ENCODE measurements at regions not wholly inside any gene's neighbourhood (a gene's known extent, or its start where the extent isn't known, plus 50 kb on each side); places are given as distances from the start of the nearest gene placed in this dataset.

- no peak overlapping the region for H3K4me3 ChIP-seq (replicated peaks; ENCODE audit: low read depth, low read length)
- no peak for DNase-seq (ENCODE audit: low read depth)
- TF ChIP-seq CTCF (IDR thresholded peaks at IDR 0.05; ENCODE audit: low read length, missing control alignments) = no peak
These were observed 131.8 kb upstream of the HABP2 start for GRCh38 chr10:113420733-113421675.

GRCh38 chr10:113422371-113422770 is 130.5 kb upstream of the HABP2 start:
- H3K4me3 ChIP-seq (replicated peaks; ENCODE audit: low read depth, low read length) = no peak overlapping the region
- TF ChIP-seq CTCF (IDR thresholded peaks at IDR 0.05; ENCODE audit: low read length, missing control alignments) = no peak
- no peak for DNase-seq (ENCODE audit: low read depth)

- no peak for TF ChIP-seq CTCF (IDR thresholded peaks at IDR 0.05; ENCODE audit: low read length, missing control alignments)
- no peak overlapping the region for H3K4me3 ChIP-seq (replicated peaks; ENCODE audit: low read depth, low read length)
- DNase-seq (ENCODE audit: low read depth) = no peak
These were observed 128.7 kb upstream of the HABP2 start for GRCh38 chr10:113423981-113424721.

GRCh38 chr10:113425008-113425407 is 127.8 kb upstream of the HABP2 start:
- TF ChIP-seq CTCF (IDR thresholded peaks at IDR 0.05; ENCODE audit: low read length, missing control alignments) = no peak
- no peak overlapping the region for H3K4me3 ChIP-seq (replicated peaks; ENCODE audit: low read depth, low read length)
- no peak for DNase-seq (ENCODE audit: low read depth)

- H3K4me3 ChIP-seq (replicated peaks; ENCODE audit: low read depth, low read length) = no peak overlapping the region
- TF ChIP-seq CTCF (IDR thresholded peaks at IDR 0.05; ENCODE audit: low read length, missing control alignments) = no peak
- no peak for DNase-seq (ENCODE audit: low read depth)
These were observed 127.3 kb upstream of the HABP2 start for GRCh38 chr10:113425541-113425951.

GRCh38 chr10:113426181-113426877 is 126.5 kb upstream of the HABP2 start:
- H3K4me3 ChIP-seq (replicated peaks; ENCODE audit: low read depth, low read length) = no peak overlapping the region
- DNase-seq (ENCODE audit: low read depth) = no peak
- no peak for TF ChIP-seq CTCF (IDR thresholded peaks at IDR 0.05; ENCODE audit: low read length, missing control alignments)

Measured in fibroblast of pulmonary artery (primary cell).